Urinary bladder (tissue), 3 donors: ENCODE measurements at regions not wholly inside any gene's neighbourhood (a gene's known extent, or its start where the extent isn't known, plus 50 kb on each side); places are given as distances from the start of the nearest gene placed in this dataset.

Source experiments
- DNase-seq: peaks from one replicate; pipeline ENCODE4 v3.0.0-alpha.2; 2015; ENCODE audit errors: extremely low spot score
- H3K27ac ChIP-seq: one replicate; pipeline ENCODE4 v1.5.1; 2013; ENCODE audit warnings: low read depth, mild to moderate bottlenecking, moderate library complexity
- H3K36me3 ChIP-seq: one replicate; pipeline ENCODE4 v1.6.1; 2013; ENCODE audit warnings: mild to moderate bottlenecking, moderate library complexity; ENCODE audit not compliant: insufficient read depth
- H3K4me1 ChIP-seq: one replicate; pipeline ENCODE4 v1.6.1; 2013; ENCODE audit warnings: mild to moderate bottlenecking, moderate library complexity; ENCODE audit not compliant: insufficient read depth
- H3K4me3 ChIP-seq: one replicate; pipeline ENCODE4 v1.5.1; 2013; ENCODE audit warnings: low read depth, low read length
- WGBS: extraction: QIAGEN DNeasy Blood & Tissue Kit; methylation state at CpG from one replicate; pipeline ENCODE4 v1.1.7; 2013; 5-methylcytosine and 5-hydroxymethylcytosine counted together
- donor health status: healthy with polysubstance abuse.
- donor health status: healthy.

DNA sequence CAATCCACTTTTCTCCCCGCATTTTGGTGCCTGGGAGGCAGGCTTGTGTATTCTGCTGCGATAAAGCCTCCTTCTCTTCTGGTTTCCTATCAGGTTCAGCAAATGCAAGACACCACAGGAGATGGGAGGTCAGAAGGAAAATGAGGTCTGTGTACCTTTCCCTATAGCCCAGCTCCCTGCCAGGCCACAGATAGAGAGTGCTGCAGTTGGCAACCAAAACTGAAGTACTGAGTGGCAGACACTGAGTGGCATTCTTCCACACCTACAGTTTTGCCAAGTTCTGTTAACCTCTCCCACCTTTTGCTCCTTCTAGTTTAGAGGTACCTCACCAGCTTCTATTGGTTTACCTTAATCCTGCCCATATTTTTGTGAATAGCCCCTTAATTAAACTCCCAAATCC is 948.4 kb downstream of the SORCS1 start:
- no peak overlapping the region for H3K27ac ChIP-seq
- H3K36me3 ChIP-seq, result no peaks in the 10 kb centered on the region
- no peaks in the 10 kb centered on the region for H3K4me1 ChIP-seq
- no peak overlapping the region for H3K4me3 ChIP-seq
- no peak for DNase-seq
- 44% methylated on average over 2 of the region's 2 CpGs for WGBS

DNA sequence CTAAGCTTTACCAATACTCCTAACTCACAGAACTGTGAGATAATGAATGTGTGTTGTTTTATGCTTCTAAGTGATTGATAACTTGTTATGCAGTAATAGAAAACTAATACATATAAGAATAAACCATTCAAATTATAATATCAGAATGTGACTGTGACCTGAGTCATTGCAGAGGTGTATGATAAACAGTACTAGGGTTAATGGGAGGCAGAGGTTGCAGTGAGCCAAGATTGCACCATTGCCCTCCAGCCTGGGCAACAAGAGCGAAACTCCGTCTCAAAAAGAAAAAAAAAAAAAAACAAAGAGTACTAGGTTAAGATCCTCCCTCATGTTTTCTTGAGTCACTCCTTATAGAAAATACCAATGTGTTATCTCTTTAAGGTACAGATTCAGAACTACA is 950.3 kb downstream of the SORCS1 start:
- 86% methylated on average over 2 of the region's 2 CpGs for WGBS
- H3K27ac ChIP-seq, result no peak overlapping the region
- H3K4me3 ChIP-seq, result no peak overlapping the region
- no peaks in the 10 kb centered on the region for H3K36me3 ChIP-seq
- no peaks in the 10 kb centered on the region for H3K4me1 ChIP-seq
- no peak for DNase-seq

DNA sequence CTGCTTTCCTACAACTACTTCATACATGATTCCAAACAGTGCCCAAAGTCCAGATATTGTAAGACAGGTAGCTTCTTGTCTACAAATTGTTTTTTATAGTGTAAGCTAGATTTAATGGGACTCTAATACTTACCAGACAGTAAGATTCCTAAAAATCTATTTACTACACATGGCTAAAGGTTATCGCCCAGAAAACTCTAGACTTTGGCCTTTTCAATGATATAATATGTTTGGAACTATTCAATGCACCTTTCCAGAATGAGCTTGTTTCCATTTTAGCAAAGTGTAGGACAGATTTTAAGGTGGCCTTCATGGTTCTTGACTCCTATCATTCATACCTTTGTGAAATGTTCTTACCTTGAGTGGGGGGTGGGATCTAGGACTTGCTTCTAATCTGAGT is 951.0 kb downstream of the SORCS1 start:
- H3K4me1 ChIP-seq, result no peaks in the 10 kb centered on the region
- 65% methylated on average over 1 of the region's 1 CpG for WGBS
- DNase-seq, result no peak
- H3K27ac ChIP-seq, result no peak overlapping the region
- H3K4me3 ChIP-seq, result no peak overlapping the region
- H3K36me3 ChIP-seq, result no peaks in the 10 kb centered on the region

DNA sequence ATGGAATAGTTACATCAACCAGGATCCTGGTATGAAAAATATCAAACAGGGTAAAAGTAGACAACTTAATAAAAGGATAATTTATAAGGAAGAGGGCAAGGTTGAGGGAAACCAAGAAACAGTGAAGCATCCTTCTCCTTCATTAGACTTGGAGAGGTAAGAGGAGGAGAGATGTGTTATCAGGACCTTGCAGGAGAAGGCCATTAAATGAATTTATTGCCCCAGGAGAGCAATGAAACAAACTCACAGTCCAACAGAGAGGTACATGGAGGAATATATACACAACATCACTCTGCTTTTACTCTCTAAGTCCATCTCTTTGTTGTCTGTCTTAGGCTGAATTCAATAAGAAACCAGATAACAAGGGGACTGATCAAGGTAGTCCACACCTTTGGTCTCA is 966.2 kb downstream of the SORCS1 start:
- no peak overlapping the region for H3K27ac ChIP-seq
- H3K4me3 ChIP-seq, result no peak overlapping the region
- no peaks in the 10 kb centered on the region for H3K4me1 ChIP-seq
- DNase-seq, result no peak
- H3K36me3 ChIP-seq, result no peaks in the 10 kb centered on the region

DNA sequence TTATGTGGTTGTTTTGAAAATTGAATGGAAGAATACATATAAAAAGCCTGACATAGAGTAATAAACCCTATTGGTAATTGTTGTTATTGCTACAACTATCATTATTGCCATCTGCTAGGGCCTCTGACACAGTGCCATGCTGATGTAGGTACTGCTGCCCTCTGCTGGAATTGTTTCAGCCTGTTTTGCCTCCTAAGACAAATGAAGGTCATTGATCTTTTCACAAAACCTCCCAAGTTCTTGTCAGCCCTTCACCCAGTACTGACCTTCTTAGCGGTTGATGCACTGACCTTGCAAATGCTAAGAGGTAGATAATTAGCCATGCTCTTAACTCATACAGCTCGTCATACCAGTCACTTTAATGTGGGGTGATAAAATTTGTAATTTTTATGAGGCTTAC is 975.2 kb downstream of the SORCS1 start:
- no peaks in the 10 kb centered on the region for H3K36me3 ChIP-seq
- no peak overlapping the region for H3K27ac ChIP-seq
- H3K4me1 ChIP-seq, result no peaks in the 10 kb centered on the region
- DNase-seq, result no peak
- WGBS, result 59% methylated on average over 2 of the region's 2 CpGs
- no peak overlapping the region for H3K4me3 ChIP-seq

DNA sequence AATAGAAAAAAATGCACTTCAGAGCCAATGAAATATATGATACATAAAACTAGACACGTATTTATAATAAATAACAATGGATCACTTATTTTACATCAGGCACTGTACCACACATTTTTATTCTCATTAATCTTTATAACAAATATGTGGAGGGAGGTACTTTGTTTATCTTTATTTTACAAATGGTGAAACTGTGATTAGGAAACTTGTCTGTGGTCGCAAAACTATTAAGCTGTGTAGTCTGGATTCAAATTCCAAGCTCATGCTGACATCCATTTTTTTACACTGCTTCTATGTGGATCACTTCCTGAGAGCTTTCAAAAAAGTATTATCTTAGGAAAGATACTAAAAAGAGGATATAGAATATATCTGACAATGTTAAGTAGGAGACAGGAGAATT is 978.6 kb downstream of the SORCS1 start:
- WGBS, result 77% methylated on average over 2 of the region's 2 CpGs
- Histone ChIP-seq H3K4me3 (no peak overlapping the region), H3K36me3 (no peaks in the 10 kb centered on the region), H3K27ac (no peak overlapping the region), H3K4me1 (no peaks in the 10 kb centered on the region)
- no peak for DNase-seq

DNA sequence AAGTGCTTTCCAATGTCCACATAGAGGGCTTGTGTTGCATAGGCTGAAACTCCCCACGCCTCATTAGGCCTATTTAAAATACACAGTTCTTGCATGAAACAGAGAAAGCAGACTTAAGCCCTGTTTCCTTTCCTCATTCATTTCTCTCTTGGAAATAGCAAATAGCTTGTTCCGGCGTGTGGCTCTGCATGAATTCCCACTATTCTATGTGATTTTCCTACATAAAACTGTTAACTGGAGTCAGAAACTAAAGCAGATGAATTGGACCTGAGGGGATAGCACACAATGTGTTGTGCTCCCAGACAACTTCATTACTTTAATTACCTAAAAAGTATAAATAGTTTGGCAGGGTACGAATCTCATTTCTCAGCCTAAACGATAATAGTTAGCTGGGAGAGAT is 981.5 kb downstream of the SORCS1 start:
- no peak overlapping the region for H3K27ac ChIP-seq
- WGBS, result 86% methylated on average over 5 of the region's 5 CpGs
- H3K36me3 ChIP-seq, result no peaks in the 10 kb centered on the region
- no peak overlapping the region for H3K4me3 ChIP-seq
- H3K4me1 ChIP-seq, result no peaks in the 10 kb centered on the region
- DNase-seq, result no peak

DNA sequence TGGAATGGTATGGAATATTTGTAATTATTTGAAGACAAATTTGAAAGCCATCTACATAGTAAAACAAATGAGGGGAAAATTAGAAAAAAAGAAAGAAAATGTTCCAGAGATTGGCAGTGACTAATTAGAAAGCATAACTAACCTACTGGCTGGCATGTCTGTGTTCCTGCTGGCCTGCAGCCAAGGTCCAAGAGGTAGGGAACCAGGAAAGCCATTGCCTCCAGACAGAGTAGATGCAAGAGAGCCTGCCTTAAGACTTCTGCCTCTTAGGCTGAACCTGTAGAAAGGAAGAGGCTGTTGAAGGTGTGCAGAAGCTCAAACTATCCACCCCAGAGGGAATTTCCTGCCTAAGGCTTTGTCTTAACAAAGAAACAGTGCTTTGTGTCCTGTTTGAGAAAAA is 982.0 kb downstream of the SORCS1 start:
- Histone ChIP-seq H3K4me3 (no peak overlapping the region), H3K4me1 (no peaks in the 10 kb centered on the region), H3K27ac (no peak overlapping the region), H3K36me3 (no peaks in the 10 kb centered on the region)
- no peak for DNase-seq

DNA sequence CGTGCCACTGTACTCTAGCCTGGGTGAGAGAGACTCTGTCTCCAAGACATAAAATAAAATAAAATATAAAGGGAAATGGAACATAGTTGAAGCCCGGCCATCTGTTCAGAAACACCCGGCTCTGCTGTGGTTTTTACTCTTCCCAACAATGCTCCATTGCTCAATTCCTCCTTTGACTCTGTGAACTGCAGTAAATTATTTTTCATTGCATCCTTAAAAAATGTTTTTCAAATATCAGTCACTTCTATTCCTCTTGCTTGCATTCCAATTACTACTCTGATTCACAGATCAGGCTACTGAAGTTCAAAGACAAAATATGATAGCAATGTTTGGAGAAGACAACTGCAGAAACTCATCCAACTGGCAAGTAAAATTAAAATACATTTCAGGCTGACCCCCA is 983.0 kb downstream of the SORCS1 start:
- no peaks in the 10 kb centered on the region for H3K4me1 ChIP-seq
- WGBS, result 46% methylated on average over 3 of the region's 3 CpGs
- H3K36me3 ChIP-seq, result no peaks in the 10 kb centered on the region
- DNase-seq, result no peak
- H3K4me3 ChIP-seq, result no peak overlapping the region
- no peak overlapping the region for H3K27ac ChIP-seq

DNA sequence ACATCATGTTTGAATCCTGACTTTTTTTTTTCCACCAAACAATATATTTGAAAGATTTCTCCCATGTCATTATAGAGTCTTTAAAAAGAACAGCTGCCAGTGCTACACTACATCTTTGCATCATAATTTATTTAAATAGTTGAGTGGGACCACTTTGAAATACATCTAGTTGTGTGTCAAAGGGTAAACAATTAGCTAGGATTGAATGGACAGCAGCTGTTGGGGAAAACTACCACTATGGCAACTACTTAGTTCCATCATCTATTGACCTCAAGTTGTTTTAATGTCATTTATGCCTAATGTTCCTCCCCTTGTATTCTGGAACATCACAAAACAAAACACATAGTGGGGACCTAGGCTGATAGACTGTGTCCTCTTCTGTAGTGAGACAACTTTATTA is 985.1 kb downstream of the SORCS1 start:
- Histone ChIP-seq H3K4me3 (no peak overlapping the region), H3K4me1 (no peaks in the 10 kb centered on the region), H3K27ac (no peak overlapping the region), H3K36me3 (no peaks in the 10 kb centered on the region)
- no peak for DNase-seq

DNA sequence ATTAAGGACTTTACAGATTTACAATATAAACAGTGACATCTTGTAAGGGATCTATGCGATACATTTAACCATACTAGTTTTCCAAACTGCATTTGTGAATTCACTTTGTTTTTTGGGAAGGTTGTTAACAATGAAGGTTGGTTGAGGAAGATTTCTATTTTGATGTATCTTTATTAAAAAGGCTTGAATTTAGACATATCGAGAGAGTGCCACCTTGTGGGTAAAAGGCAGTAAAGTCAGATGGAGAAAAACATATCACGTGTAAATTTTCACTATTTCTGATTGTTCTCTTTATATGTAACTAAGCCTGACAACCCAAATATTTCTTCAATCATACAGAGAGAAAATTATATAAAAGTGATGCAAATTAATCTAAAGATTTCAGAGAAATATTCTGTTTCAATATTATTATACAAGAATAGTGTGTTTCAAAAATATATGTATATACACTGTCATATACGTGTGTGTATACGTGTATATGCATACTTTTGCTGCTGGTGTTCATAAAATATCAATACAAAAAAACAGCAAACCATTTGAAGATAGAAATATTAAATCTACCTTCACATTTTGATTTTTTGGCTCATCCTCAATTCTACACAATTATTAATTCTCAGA is 988.6 kb downstream of the SORCS1 start:
- no peak for DNase-seq
- Histone ChIP-seq H3K27ac (no peak overlapping the region), H3K4me3 (no peak overlapping the region), H3K36me3 (no peaks in the 10 kb centered on the region), H3K4me1 (no peaks in the 10 kb centered on the region)
- 59% methylated on average over 5 of the region's 5 CpGs for WGBS

DNA sequence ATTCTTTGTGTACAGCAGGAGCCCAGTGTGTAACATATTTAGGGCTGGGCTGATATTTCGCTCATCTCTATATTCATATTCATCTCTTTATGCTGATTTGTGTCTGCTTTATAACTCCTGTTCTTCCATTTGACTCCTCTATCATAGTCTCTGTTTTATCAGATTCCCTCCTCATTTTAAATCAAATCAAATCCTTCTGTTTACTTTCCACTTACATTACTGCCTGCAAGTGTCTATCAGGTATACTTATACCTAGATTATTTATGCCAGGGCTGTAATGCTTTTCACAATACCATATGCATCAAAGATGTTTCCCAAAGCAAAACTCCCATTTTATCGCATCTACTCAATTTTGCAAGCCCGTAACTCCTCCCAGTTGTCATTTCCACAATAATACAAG is 990.7 kb downstream of the SORCS1 start:
- H3K27ac ChIP-seq, result no peak overlapping the region
- 82% methylated on average over 3 of the region's 3 CpGs for WGBS
- no peak overlapping the region for H3K4me3 ChIP-seq
- H3K36me3 ChIP-seq, result no peaks in the 10 kb centered on the region
- DNase-seq, result no peak
- no peaks in the 10 kb centered on the region for H3K4me1 ChIP-seq

DNA sequence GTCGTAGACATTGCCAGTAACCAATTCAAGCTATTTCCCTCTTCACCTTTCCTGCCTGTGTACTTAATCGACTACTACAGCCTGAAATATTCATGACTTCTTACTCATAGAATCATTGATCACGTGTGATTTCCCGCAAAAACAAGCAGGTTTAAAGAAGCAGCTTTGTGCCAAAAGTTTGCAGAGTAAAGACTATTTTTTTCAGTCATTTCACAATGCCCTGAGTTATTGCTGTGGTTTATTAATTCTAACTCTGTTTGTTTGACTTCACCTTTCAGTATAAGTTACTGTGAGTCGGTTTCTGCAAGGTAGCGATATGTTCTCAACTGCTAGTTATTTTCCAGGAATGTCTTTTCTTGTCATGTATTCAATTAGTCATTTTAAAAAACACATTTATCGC is 995.3 kb downstream of the SORCS1 start:
- H3K27ac ChIP-seq, result no peak overlapping the region
- H3K4me1 ChIP-seq, result no peaks in the 10 kb centered on the region
- no peaks in the 10 kb centered on the region for H3K36me3 ChIP-seq
- no peak overlapping the region for H3K4me3 ChIP-seq
- no peak for DNase-seq
- 79% methylated on average over 7 of the region's 7 CpGs for WGBS

DNA sequence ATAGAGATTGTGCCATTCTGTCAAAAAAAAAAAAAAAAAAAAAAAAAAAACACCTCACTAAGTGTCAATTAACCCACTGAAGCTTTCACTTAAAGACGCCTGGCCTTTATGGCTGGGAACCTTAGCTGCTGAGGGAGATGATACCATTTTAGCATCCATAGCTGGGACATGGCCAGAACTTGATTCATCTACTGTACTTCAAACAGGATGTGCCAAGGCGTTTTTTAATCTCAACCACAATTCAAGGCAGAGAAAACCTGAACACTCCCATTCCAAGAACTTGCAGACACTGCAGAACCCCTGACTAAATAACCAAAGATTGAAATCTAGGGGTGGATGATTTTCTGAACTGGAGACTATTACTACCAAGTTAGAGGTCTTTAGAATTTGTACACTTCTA is 996.6 kb downstream of the SORCS1 start:
- H3K4me3 ChIP-seq, result no peak overlapping the region
- 72% methylated on average over 2 of the region's 2 CpGs for WGBS
- no peak for DNase-seq
- no peaks in the 10 kb centered on the region for H3K36me3 ChIP-seq
- no peaks in the 10 kb centered on the region for H3K4me1 ChIP-seq
- no peak overlapping the region for H3K27ac ChIP-seq

DNA sequence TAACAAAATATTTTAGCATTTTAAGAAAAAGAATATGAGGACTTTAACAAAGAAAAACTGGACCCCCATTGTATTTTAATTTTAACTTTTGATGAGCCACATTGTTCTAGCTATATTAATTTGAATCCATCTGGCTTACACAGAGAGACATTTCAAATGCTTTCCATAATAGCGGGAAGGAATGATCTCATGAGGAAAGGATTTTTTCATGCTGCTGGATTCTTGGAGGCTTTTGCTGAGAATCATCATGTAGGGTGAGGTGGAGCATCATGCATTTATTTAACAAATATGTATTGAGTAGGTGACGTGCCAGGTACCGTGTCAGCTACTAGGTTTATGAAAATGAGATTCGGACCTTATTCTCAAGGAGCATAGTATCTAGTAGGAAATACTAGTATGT is 1006.3 kb downstream of the SORCS1 start:
- no peak for DNase-seq
- no peaks in the 10 kb centered on the region for H3K36me3 ChIP-seq
- WGBS, result 70% methylated on average over 4 of the region's 4 CpGs
- H3K4me1 ChIP-seq, result no peaks in the 10 kb centered on the region
- no peak overlapping the region for H3K4me3 ChIP-seq
- H3K27ac ChIP-seq, result no peak overlapping the region
